ENCODE measurements at regions not wholly inside any gene's neighbourhood (a gene's known extent, or its start where the extent isn't known, plus 50 kb on each side); places are given as distances from the start of the nearest gene placed in this dataset.

DNA sequence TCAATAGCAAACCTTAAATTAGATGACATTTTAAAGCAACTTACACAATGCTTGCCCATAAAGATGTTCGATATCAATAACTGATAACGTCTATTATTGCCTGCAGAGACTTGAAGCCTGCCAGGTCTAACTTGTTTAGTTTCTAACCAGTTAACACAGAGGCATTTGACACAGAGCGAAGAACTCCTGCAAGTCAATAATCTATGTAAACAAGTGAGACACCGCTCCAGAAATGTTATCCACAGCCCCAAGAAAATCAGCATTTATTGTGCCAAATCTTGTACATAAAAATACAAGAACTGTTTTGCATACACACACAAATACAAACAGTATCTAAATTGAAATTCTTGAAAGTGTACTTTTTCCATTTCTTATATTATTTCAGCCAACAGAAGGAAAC lies 236.0 kb upstream of the DIO3 start:
- H3K27ac Mint-ChIP-seq (ENCODE audit: unreplicated experiment): no peak overlapping the region
- peaks cover 13% of the 10 kb centered on the region for H3K9me3 ChIP-seq (ENCODE audit: insufficient read depth, low read depth, low read length)
- H3K4me3 ChIP-seq (ENCODE audit: insufficient read depth, low read depth, low read length): no peak overlapping the region
- no peak overlapping the region for H2AFZ ChIP-seq (ENCODE audit: low read depth, low read length)
- peaks cover 14% of the 10 kb centered on the region for H3K9me3 Mint-ChIP-seq (ENCODE audit: unreplicated experiment)
- no peaks in the 10 kb centered on the region for H3K27me3 ChIP-seq (ENCODE audit: insufficient read depth, low read length)
- FAIRE-seq (no peak), DNase-seq (ENCODE audit: low read depth) (no peak)
- H3K9ac ChIP-seq (ENCODE audit: low read length): no peak overlapping the region
- no peak for TF ChIP-seq EZH2 (IDR thresholded peaks at IDR 0.05; ENCODE audit: insufficient read depth, low read length)
- TF ChIP-seq, protein P1, sequence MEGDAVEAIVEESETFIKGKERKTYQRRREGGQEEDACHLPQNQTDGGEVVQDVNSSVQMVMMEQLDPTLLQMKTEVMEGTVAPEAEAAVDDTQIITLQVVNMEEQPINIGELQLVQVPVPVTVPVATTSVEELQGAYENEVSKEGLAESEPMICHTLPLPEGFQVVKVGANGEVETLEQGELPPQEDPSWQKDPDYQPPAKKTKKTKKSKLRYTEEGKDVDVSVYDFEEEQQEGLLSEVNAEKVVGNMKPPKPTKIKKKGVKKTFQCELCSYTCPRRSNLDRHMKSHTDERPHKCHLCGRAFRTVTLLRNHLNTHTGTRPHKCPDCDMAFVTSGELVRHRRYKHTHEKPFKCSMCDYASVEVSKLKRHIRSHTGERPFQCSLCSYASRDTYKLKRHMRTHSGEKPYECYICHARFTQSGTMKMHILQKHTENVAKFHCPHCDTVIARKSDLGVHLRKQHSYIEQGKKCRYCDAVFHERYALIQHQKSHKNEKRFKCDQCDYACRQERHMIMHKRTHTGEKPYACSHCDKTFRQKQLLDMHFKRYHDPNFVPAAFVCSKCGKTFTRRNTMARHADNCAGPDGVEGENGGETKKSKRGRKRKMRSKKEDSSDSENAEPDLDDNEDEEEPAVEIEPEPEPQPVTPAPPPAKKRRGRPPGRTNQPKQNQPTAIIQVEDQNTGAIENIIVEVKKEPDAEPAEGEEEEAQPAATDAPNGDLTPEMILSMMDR (IDR thresholded peaks at IDR 0.05; ENCODE audit: insufficient read depth, low read depth, low read length): no peak
- H3K4me2 ChIP-seq (ENCODE audit: low read length): no peak overlapping the region
- no peak overlapping the region for H3K27ac ChIP-seq (ENCODE audit: low read depth, low read length)
- no peaks in the 10 kb centered on the region for H3K36me3 Mint-ChIP-seq (ENCODE audit: low read depth, unreplicated experiment)
- H3K36me3 ChIP-seq (ENCODE audit: insufficient read depth, low read length): no peaks in the 10 kb centered on the region
- H4K20me1 ChIP-seq (ENCODE audit: insufficient read depth, low read length): no peaks in the 10 kb centered on the region
- no peaks in the 10 kb centered on the region for H3K79me2 ChIP-seq (ENCODE audit: insufficient read depth, low read length)
- H3K4me3 Mint-ChIP-seq (ENCODE audit: unreplicated experiment): no peak overlapping the region
- no peaks in the 10 kb centered on the region for H3K4me1 ChIP-seq (ENCODE audit: insufficient read depth, low read length)
- peaks cover 12% of the 10 kb centered on the region for H3K27me3 Mint-ChIP-seq (ENCODE audit: low read depth, unreplicated experiment)
- no peaks in the 10 kb centered on the region for H3K4me1 Mint-ChIP-seq (ENCODE audit: low read depth, unreplicated experiment)

DNA sequence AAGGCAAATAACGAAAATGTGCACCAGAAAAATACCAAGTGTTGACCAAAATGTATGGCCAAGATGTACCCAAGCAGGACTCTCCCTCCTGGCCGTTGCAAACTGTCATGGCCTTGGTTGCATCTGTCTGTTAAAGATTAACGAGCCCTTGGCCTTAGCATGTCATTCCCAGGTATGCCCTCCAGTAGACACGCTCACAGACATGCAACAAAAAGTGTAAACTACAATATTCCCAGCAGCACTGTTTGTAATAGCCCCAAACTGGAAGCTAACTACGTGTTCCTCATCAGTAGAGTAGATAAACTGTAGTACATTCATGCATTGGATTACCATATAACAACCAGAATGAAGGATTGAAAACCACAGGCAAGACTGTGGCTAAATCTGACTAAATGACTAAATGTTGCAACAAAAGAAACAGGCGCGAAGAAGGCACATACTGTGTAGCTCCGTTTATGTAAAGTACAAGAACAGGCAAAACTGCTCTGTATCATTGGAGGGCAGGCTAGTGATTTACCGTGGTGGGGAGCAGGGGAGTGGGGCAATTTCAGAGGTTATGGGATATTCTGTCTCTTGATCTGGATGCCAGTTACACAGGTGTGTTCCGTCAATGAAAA lies 232.8 kb upstream of the DIO3 start:
- Mint-ChIP-seq H3K4me3 (ENCODE audit: unreplicated experiment) (no peak overlapping the region), H3K27ac (ENCODE audit: unreplicated experiment) (no peak overlapping the region), H3K9me3 (ENCODE audit: unreplicated experiment) (peaks cover 9% of the 10 kb centered on the region), H3K27me3 (ENCODE audit: low read depth, unreplicated experiment) (peaks cover 26% of the 10 kb centered on the region), H3K4me1 (ENCODE audit: low read depth, unreplicated experiment) (no peaks in the 10 kb centered on the region), H3K36me3 (ENCODE audit: low read depth, unreplicated experiment) (no peaks in the 10 kb centered on the region)
- H3K4me3 ChIP-seq (ENCODE audit: insufficient read depth, low read depth, low read length): no peak overlapping the region
- H3K4me2 ChIP-seq (ENCODE audit: low read length): no peak overlapping the region
- FAIRE-seq (no peak), DNase-seq (ENCODE audit: low read depth) (no peak)
- peaks cover 3% of the 10 kb centered on the region for H3K27me3 ChIP-seq (ENCODE audit: insufficient read depth, low read length)
- no peak overlapping the region for H3K9ac ChIP-seq (ENCODE audit: low read length)
- H3K27ac ChIP-seq (ENCODE audit: low read depth, low read length): no peak overlapping the region
- no peaks in the 10 kb centered on the region for H3K4me1 ChIP-seq (ENCODE audit: insufficient read depth, low read length)
- no peak for TF ChIP-seq EZH2 (IDR thresholded peaks at IDR 0.05; ENCODE audit: insufficient read depth, low read length)
- TF ChIP-seq, protein P1 (IDR thresholded peaks at IDR 0.05; ENCODE audit: insufficient read depth, low read depth, low read length): no peak
- no peaks in the 10 kb centered on the region for H4K20me1 ChIP-seq (ENCODE audit: insufficient read depth, low read length)
- no peaks in the 10 kb centered on the region for H3K36me3 ChIP-seq (ENCODE audit: insufficient read depth, low read length)
- no peak overlapping the region for H2AFZ ChIP-seq (ENCODE audit: low read depth, low read length)
- peaks cover 8% of the 10 kb centered on the region for H3K9me3 ChIP-seq (ENCODE audit: insufficient read depth, low read depth, low read length)
- H3K79me2 ChIP-seq (ENCODE audit: insufficient read depth, low read length): no peaks in the 10 kb centered on the region

DNA sequence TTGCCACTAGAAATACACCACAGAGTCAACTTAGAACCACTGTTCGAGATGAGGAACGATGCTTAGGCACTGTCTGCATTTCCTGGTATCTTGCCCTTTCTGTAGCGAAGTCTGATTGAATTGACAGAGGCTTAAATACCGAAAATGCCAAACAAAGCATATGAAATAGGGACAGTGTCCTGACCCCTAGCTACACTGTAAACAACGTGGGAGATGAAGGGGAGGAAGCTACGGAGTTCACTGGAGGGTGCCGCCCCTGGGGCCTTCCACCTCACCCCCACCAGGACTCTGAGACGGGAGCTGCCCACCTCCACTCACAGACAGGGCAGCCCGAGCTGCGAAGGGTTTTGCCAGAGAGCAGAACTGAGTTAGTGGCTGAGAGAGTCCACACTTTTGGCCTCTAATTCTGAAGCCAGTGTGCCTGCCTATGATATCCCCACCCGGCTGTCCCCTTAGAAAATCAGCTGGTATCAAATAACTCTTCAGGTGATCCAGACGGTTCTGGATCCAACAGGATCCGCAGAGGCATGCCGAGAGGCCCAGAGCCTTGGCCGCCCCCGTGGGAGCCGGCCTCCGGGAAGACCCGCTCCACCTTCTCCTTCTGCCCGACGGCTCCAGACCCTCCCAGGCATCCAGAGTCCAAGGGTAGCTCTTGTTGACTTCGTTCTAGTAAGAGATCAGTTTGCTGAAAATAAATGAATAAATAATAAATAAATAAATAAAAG lies 230.7 kb upstream of the DIO3 start:
- H3K9me3 Mint-ChIP-seq (ENCODE audit: unreplicated experiment): no peaks in the 10 kb centered on the region
- FAIRE-seq (no peak), DNase-seq (ENCODE audit: low read depth) (no peak)
- Histone ChIP-seq H3K79me2 (ENCODE audit: insufficient read depth, low read length) (no peaks in the 10 kb centered on the region), H3K4me2 (ENCODE audit: low read length) (no peak overlapping the region), H2AFZ (ENCODE audit: low read depth, low read length) (no peak overlapping the region), H3K36me3 (ENCODE audit: insufficient read depth, low read length) (no peaks in the 10 kb centered on the region), H4K20me1 (ENCODE audit: insufficient read depth, low read length) (no peaks in the 10 kb centered on the region), H3K9me3 (ENCODE audit: insufficient read depth, low read depth, low read length) (peaks cover 2% of the 10 kb centered on the region), H3K27ac (ENCODE audit: low read depth, low read length) (no peak overlapping the region), H3K9ac (ENCODE audit: low read length) (no peak overlapping the region), H3K27me3 (ENCODE audit: insufficient read depth, low read length) (peaks cover 6% of the 10 kb centered on the region), H3K4me1 (ENCODE audit: insufficient read depth, low read length) (no peaks in the 10 kb centered on the region), H3K4me3 (ENCODE audit: insufficient read depth, low read depth, low read length) (no peak overlapping the region)
- no peak overlapping the region for H3K4me3 Mint-ChIP-seq (ENCODE audit: unreplicated experiment)
- H3K4me1 Mint-ChIP-seq (ENCODE audit: low read depth, unreplicated experiment): no peaks in the 10 kb centered on the region
- no peak overlapping the region for H3K27ac Mint-ChIP-seq (ENCODE audit: unreplicated experiment)
- TF ChIP-seq, protein P1 (IDR thresholded peaks at IDR 0.05; ENCODE audit: insufficient read depth, low read depth, low read length): no peak
- TF ChIP-seq EZH2 (IDR thresholded peaks at IDR 0.05; ENCODE audit: insufficient read depth, low read length): no peak
- H3K36me3 Mint-ChIP-seq (ENCODE audit: low read depth, unreplicated experiment): no peaks in the 10 kb centered on the region
- peaks cover 36% of the 10 kb centered on the region for H3K27me3 Mint-ChIP-seq (ENCODE audit: low read depth, unreplicated experiment)

All from astrocyte (in vitro differentiated cells and primary cell).